NT2/D1 (cell line): ENCODE measurements at regions not wholly inside any gene's neighbourhood (a gene's known extent, or its start where the extent isn't known, plus 50 kb on each side); places are given as distances from the start of the nearest gene placed in this dataset.

Experiments used
- SUZ12 ChIP-seq: IDR thresholded peaks from 2 replicates; pipeline ENCODE4 v1.6.1; 2011; ENCODE audit not compliant: insufficient read length, insufficient read depth; ENCODE audit errors: extremely low read depth
- YY1 ChIP-seq: IDR thresholded peaks from 2 replicates; pipeline ENCODE4 v1.6.1; 2011; ENCODE audit not compliant: insufficient read length, insufficient read depth
- ZNF274 ChIP-seq: IDR thresholded peaks from 2 replicates; pipeline ENCODE4 v1.6.1; 2011; ENCODE audit warnings: mild to moderate bottlenecking, low read depth, low read length

DNA sequence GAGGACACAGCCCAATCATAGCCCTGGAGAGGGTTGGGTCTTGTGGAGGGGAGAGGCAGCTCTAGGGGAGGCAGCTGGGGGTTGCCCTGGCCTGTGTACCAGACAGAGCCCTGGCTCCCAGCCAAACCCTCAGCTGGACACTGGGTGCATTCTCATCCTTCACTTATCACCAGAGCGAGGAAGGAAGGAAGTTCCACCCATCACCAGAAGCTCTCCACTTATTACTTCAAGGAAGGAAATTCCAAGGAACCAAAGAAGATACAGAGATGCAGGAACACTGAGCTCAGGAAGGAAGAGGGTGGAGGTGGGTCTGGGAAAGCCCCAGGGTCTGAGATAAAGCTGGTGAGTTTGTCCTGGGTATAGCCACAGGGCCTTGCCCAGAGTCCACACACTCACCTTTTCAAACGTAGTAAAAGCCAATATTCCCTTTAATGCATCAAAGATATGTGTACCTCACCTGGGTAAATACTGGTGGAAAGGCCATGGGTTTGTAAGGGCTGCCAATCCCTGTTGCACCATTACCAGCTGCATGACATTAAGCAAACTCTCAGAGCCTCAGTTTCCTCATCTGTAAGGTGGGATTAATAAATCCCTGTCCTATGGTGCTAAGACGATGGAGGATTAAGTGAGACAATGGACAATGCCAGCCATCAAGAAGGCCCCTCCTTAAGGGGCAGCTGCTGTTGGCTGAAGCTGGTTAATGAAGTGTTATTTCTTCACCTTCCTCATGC is 109.7 kb upstream of the NAA20 start:
- TF ChIP-seq ZNF274 (no peak), YY1 (no peak), SUZ12 (no peak)
